Neural progenitor cell (in vitro differentiated cells): ENCODE measurements at regions not wholly inside any gene's neighbourhood (a gene's known extent, or its start where the extent isn't known, plus 50 kb on each side); places are given as distances from the start of the nearest gene placed in this dataset.
"Not testable (repeated sequence)": the region's sequence is repeated elsewhere in the genome, so short reads cannot be mapped to it uniquely, and the experiment has no call there.

ENCODE experiments used
- CTCF ChIP-seq: fragments of 200-600 bp; sonication (generic); IDR thresholded peaks from 2 replicates; pipeline ENCODE4 v1.5.1; 2017; ENCODE audit warnings: antibody characterized with exemption, mild to moderate bottlenecking
- EZH2phosphoT487 ChIP-seq: fragments of 200-600 bp; sonication (generic); IDR thresholded peaks from 2 replicates; pipeline ENCODE4 v1.6.1; 2017; ENCODE audit warnings: antibody characterized with exemption

- TF ChIP-seq CTCF, EZH2phosphoT487: not testable (repeated sequence)
These were observed 149.8 kb upstream of the PTPN20 start for GRCh38 chr10:46761471-46761870.
